ENCODE measurements at regions not wholly inside any gene's neighbourhood (a gene's known extent, or its start where the extent isn't known, plus 50 kb on each side); places are given as distances from the start of the nearest gene placed in this dataset.

DNA sequence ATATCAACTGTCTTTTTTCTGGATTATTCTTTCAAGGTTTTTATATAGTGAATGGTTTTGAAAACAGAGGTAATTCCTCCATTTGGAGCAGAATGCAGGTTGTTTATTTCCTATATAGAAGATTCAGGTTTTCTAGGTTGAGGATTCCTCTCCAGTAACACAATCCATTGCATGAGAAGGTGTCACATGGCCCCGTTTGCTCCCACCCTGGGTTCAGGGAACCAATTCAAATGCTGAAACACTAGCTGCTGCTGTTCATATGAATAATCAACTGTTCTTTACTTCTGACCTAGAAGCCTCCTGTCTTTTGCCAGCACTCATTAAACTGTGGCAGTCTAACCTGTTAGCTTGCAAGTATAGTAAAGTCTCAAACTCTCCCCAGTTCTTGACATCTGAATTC, 1316.9 kb upstream of the TENM3 start:
- H3K36me3 ChIP-seq, result no peaks in the 10 kb centered on the region
- TF ChIP-seq, protein P1, sequence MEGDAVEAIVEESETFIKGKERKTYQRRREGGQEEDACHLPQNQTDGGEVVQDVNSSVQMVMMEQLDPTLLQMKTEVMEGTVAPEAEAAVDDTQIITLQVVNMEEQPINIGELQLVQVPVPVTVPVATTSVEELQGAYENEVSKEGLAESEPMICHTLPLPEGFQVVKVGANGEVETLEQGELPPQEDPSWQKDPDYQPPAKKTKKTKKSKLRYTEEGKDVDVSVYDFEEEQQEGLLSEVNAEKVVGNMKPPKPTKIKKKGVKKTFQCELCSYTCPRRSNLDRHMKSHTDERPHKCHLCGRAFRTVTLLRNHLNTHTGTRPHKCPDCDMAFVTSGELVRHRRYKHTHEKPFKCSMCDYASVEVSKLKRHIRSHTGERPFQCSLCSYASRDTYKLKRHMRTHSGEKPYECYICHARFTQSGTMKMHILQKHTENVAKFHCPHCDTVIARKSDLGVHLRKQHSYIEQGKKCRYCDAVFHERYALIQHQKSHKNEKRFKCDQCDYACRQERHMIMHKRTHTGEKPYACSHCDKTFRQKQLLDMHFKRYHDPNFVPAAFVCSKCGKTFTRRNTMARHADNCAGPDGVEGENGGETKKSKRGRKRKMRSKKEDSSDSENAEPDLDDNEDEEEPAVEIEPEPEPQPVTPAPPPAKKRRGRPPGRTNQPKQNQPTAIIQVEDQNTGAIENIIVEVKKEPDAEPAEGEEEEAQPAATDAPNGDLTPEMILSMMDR (IDR thresholded peaks at IDR 0.05), result no peak
- no peak overlapping the region for H3K4me3 ChIP-seq
- H3K9me3 ChIP-seq, result peaks cover 0 to 2% of the 10 kb centered on the region in 2 donors
- DNase-seq (no peak), ATAC-seq (no peak)
- no peak overlapping the region for H3K27ac ChIP-seq
- intact Hi-C loops (cut with DNase I), result no loop called here
- H3K4me1 ChIP-seq, result no peaks in the 10 kb centered on the region
- H3K27me3 ChIP-seq, result no peaks in the 10 kb centered on the region

DNA sequence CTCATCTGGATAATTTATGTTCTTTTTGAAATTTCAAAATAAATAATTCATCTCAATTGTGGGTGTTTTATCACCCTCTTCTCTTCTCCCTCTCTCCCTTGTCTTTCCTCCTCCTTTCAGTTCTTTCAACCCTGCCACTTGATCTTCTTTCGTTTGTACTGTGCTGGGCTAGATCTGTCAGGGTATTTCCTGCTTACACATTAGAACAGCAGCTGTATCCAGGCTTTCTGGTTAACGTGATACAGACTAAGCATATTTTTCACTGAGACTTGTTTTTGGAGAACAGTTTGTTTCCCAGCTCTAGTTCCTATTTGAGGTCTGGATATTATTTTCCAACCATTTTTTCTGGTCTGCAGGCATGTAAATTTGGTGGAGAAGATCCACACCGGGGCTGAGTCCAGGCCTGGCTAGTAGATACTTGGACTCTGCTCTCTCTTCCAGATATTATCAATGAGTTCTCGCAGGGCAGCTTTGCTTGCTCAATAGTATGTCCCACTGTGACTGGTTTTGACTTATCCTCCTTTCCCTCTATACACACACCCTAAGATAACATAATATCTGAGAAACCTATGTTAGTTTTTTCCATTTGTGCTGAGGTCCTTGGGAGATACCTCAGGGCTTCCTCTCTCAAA, 1310.7 kb upstream of the TENM3 start:
- TF ChIP-seq, protein P1 (IDR thresholded peaks at IDR 0.05), result no peak
- Histone ChIP-seq H3K27ac (no peak overlapping the region), H3K9me3 (peaks cover 0 to 2% of the 10 kb centered on the region in 2 donors), H3K4me1 (no peaks in the 10 kb centered on the region), H3K4me3 (no peak overlapping the region), H3K36me3 (no peaks in the 10 kb centered on the region), H3K27me3 (no peaks in the 10 kb centered on the region)
- peak in 1 of 4 donors; percentile 39 for DNase-seq
- intact Hi-C loops (cut with DNase I), result no loop called here
- ATAC-seq, result no peak

DNA sequence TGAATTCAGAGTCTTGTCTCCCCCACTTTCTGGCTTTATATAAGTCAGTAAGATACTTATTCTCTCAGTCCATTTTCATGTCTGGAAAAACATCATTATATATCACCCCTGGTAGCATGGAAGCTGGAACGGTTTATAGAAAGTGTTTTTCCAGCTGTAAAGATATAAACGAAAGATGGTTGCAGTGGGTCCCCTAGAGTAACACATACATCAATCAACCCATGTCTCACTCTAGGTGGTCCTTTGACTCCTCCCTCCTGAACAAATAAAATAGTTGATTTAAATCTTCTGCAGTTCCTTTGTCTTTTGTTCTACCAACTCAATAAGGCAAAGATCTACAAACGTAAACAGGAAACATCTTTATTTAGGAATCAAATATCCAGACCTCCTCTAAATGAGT, 1306.1 kb upstream of the TENM3 start:
- H3K9me3 ChIP-seq, result no peaks in the 10 kb centered on the region
- H3K36me3 ChIP-seq, result no peaks in the 10 kb centered on the region
- no peaks in the 10 kb centered on the region for H3K4me1 ChIP-seq
- H3K4me3 ChIP-seq, result no peak overlapping the region
- H3K27ac ChIP-seq, result no peak overlapping the region
- no peak for ATAC-seq
- DNase-seq, result no peak
- no peaks in the 10 kb centered on the region for H3K27me3 ChIP-seq
- intact Hi-C loops (cut with DNase I), result no loop called here
- TF ChIP-seq, protein P1 (IDR thresholded peaks at IDR 0.05), result no peak

GRCh38 chr4:180940680-180941079, 1302.5 kb upstream of the TENM3 start:
- Histone ChIP-seq H3K9me3 (no peaks in the 10 kb centered on the region), H3K36me3 (no peaks in the 10 kb centered on the region), H3K27ac (no peak overlapping the region), H3K4me3 (no peak overlapping the region), H3K4me1 (no peaks in the 10 kb centered on the region), H3K27me3 (no peaks in the 10 kb centered on the region)
- DNase-seq (no peak), ATAC-seq (no peak)
- TF ChIP-seq, protein P1 (IDR thresholded peaks at IDR 0.05), result no peak
- intact Hi-C loops (cut with DNase I), result no loop called here

DNA sequence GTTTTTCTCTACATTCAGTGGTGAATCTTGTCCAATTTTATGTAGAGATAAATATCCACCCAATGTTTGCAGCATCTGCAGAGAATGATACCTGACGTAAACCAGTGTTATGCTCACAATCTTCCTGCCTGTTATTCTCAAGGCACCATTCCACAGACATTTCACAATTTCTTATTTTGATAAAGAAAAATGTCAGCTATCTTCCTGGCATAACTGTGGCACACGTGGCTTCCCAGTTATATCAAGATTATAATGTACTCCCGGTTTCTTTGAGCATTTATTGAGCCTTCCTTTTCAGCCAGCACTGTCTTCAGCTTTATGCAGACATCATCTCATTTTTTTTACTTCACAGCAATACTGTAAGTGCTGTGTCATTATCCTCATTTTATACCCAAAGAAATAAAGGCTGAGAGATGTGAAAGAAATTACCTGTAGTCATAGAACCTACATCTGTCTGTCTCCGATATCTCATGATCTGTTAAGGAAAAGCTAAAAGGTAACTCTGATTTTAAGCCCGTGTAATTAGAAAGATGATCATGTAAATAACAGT, 1300.8 kb upstream of the TENM3 start:
- Histone ChIP-seq H3K36me3 (no peaks in the 10 kb centered on the region), H3K4me3 (no peak overlapping the region), H3K27ac (no peak overlapping the region), H3K4me1 (no peaks in the 10 kb centered on the region), H3K9me3 (no peaks in the 10 kb centered on the region), H3K27me3 (no peaks in the 10 kb centered on the region)
- no peak for ATAC-seq
- no peak for DNase-seq
- intact Hi-C loops (cut with DNase I), result no loop called here
- TF ChIP-seq, protein P1 (IDR thresholded peaks at IDR 0.05), result no peak
